ENCODE measurements at regions not wholly inside any gene's neighbourhood (a gene's known extent, or its start where the extent isn't known, plus 50 kb on each side); places are given as distances from the start of the nearest gene placed in this dataset.

- Histone ChIP-seq H3K27ac (no peak overlapping the region), H3K4me3 (ENCODE audit: low read depth, low read length) (no peak overlapping the region), H3K9me3 (ENCODE audit: severe bottlenecking) (no peaks in the 10 kb centered on the region), H3K36me3 (no peaks in the 10 kb centered on the region), H3K27me3 (ENCODE audit: insufficient read depth, low read depth, severe bottlenecking) (no peaks in the 10 kb centered on the region)
- no peak for TF ChIP-seq CTCF (IDR thresholded peaks at IDR 0.05; ENCODE audit: low read depth, low read length)
- DNase-seq = no peak
Observed at GRCh38 chr3:74787011-74787410, 172.6 kb upstream of the CNTN3 start.

GRCh38 chr3:74771401-74771800, 156.9 kb upstream of the CNTN3 start:
- no peak for TF ChIP-seq CTCF (IDR thresholded peaks at IDR 0.05; ENCODE audit: low read depth, low read length)
- H3K36me3 ChIP-seq = no peaks in the 10 kb centered on the region
- DNase-seq = no peak
- no peak overlapping the region for H3K4me3 ChIP-seq (ENCODE audit: low read depth, low read length)
- no peaks in the 10 kb centered on the region for H3K9me3 ChIP-seq (ENCODE audit: severe bottlenecking)
- H3K27me3 ChIP-seq (ENCODE audit: insufficient read depth, low read depth, severe bottlenecking) = no peaks in the 10 kb centered on the region
- H3K27ac ChIP-seq = no peak overlapping the region

GRCh38 chr3:74768010-74768409, 153.6 kb upstream of the CNTN3 start:
- TF ChIP-seq CTCF (IDR thresholded peaks at IDR 0.05; ENCODE audit: low read depth, low read length) = no peak
- DNase-seq = no peak
- Histone ChIP-seq H3K27me3 (ENCODE audit: insufficient read depth, low read depth, severe bottlenecking) (no peaks in the 10 kb centered on the region), H3K9me3 (ENCODE audit: severe bottlenecking) (no peaks in the 10 kb centered on the region), H3K27ac (no peak overlapping the region), H3K4me3 (ENCODE audit: low read depth, low read length) (no peak overlapping the region), H3K36me3 (no peaks in the 10 kb centered on the region)

- Histone ChIP-seq H3K36me3 (no peaks in the 10 kb centered on the region), H3K9me3 (ENCODE audit: severe bottlenecking) (no peaks in the 10 kb centered on the region), H3K27ac (no peak overlapping the region), H3K4me3 (ENCODE audit: low read depth, low read length) (no peak overlapping the region), H3K27me3 (ENCODE audit: insufficient read depth, low read depth, severe bottlenecking) (no peaks in the 10 kb centered on the region)
- no peak for TF ChIP-seq CTCF (IDR thresholded peaks at IDR 0.05; ENCODE audit: low read depth, low read length)
- DNase-seq = no peak
Observed at GRCh38 chr3:74766405-74766804, 151.9 kb upstream of the CNTN3 start.

- no peak for TF ChIP-seq CTCF (IDR thresholded peaks at IDR 0.05; ENCODE audit: low read depth, low read length)
- no peak for DNase-seq
Observed at GRCh38 chr3:74763830-74764229, 149.4 kb upstream of the CNTN3 start.

GRCh38 chr3:74756674-74757073, 142.2 kb upstream of the CNTN3 start:
- no peak overlapping the region for H3K27ac ChIP-seq
- H3K4me3 ChIP-seq (ENCODE audit: low read depth, low read length) = no peak overlapping the region
- H3K36me3 ChIP-seq = no peaks in the 10 kb centered on the region
- H3K9me3 ChIP-seq (ENCODE audit: severe bottlenecking) = no peaks in the 10 kb centered on the region
- TF ChIP-seq CTCF (IDR thresholded peaks at IDR 0.05; ENCODE audit: low read depth, low read length) = no peak
- no peaks in the 10 kb centered on the region for H3K27me3 ChIP-seq (ENCODE audit: insufficient read depth, low read depth, severe bottlenecking)
- no peak for DNase-seq

More at GRCh38 chr3:74763830-74764229, 149.4 kb upstream of the CNTN3 start:
- Histone ChIP-seq H3K36me3 (no peaks in the 10 kb centered on the region), H3K27ac (no peak overlapping the region), H3K9me3 (ENCODE audit: severe bottlenecking) (no peaks in the 10 kb centered on the region), H3K4me3 (ENCODE audit: low read depth, low read length) (no peak overlapping the region), H3K27me3 (ENCODE audit: insufficient read depth, low read depth, severe bottlenecking) (no peaks in the 10 kb centered on the region)
